VCaP (cell line): ENCODE measurements at regions not wholly inside any gene's neighbourhood (a gene's known extent, or its start where the extent isn't known, plus 50 kb on each side); places are given as distances from the start of the nearest gene placed in this dataset.

Experiments used
- H3K27ac ChIP-seq: fragments of 450-650 bp; 2 replicates; pipeline ENCODE4 v1.5.1; 2017
- CTCF ChIP-seq: fragments of 450-650 bp; conservative IDR thresholded peaks from 2 replicates; pipeline ENCODE4 v1.5.1; 2017; ENCODE audit warnings: mild to moderate bottlenecking, moderate library complexity

- no peak for TF ChIP-seq CTCF
These were observed 77.2 kb upstream of the ARPP21 start for GRCh38 chr3:35562141-35562540.

GRCh38 chr3:35565048-35565447, 74.3 kb upstream of the ARPP21 start:
- TF ChIP-seq CTCF: no peak
- no peak overlapping the region for H3K27ac ChIP-seq

More at GRCh38 chr3:35562141-35562540, 77.2 kb upstream of the ARPP21 start:
- no peak overlapping the region for H3K27ac ChIP-seq
